ELF-1 (cell line): ENCODE measurements at regions not wholly inside any gene's neighbourhood (a gene's known extent, or its start where the extent isn't known, plus 50 kb on each side); places are given as distances from the start of the nearest gene placed in this dataset.
"Not testable (repeated sequence)": the region's sequence is repeated elsewhere in the genome, so short reads cannot be mapped to it uniquely, and the experiment has no call there.

ENCODE experiments used
- DNase-seq: peaks from one replicate; pipeline ENCODE4 v3.0.0-alpha.2; 2016; ENCODE audit warnings: low read depth, low spot score

DNA sequence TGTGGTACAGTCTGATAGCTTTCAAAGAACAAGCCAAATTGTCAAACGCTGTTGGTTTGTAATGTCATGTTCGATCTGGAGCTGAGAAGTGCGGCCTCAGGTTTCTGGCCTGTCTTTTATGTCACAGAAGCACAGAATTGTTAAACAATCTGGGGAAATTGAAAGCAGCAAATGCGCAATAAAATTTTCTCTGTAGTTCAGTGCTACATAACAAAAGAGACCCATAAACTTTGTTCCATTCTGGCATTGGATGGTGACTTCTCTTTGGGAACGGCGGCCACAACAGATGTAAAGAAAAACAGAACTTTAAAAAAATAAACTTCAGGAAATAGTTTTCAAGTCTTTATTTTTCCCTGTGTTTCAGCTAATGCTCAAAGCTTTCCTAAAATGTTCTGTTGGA is 106.9 kb downstream of the PRL start:
- no peak for DNase-seq

DNA sequence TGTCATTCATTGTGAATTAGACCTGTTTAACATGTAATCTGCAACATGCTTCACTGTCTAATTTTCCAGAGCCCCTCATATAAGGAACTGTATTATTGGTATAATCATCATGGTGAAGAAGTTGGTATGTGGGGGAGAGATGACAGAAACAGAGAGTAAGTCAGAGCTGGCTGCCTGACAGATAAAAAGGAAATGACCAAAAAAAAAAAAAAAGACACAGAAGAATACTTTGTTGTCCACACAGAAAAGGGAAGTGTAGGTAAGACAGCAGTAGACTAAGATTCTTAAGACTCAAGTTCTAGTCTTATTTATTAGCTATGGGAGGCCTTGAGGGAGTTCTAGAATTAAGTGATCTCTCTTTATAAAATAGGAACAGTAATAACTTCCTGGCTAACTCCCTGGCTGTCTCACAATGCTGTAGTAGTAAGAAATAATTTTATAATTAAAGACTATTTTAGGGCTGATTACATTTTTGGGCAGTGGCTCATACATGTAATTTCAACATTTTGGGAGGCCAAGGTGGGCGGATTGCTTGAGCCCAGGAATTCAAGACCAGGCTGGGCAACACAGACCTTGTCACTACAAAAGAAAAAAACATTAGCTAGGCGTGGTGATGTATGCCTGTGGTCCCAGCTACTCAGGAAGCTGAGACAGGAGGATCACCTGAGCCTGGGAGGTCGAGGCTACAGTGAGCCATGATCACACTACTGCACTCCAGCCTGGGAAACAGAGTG is 102.5 kb downstream of the PRL start:
- DNase-seq = no peak

GRCh38 chr6:22199771-22200170 is 97.1 kb downstream of the PRL start:
- DNase-seq = no peak

GRCh38 chr6:22204153-22204552 is 92.7 kb downstream of the PRL start:
- no peak for DNase-seq

- no peak for DNase-seq
These were observed 91.6 kb downstream of the PRL start for GRCh38 chr6:22205266-22205665.

GRCh38 chr6:22206106-22206505 is 90.7 kb downstream of the PRL start:
- DNase-seq = no peak

GRCh38 chr6:22208026-22208425 is 88.8 kb downstream of the PRL start:
- DNase-seq = no peak

GRCh38 chr6:22214314-22214713 is 82.5 kb downstream of the PRL start:
- no peak for DNase-seq

DNA sequence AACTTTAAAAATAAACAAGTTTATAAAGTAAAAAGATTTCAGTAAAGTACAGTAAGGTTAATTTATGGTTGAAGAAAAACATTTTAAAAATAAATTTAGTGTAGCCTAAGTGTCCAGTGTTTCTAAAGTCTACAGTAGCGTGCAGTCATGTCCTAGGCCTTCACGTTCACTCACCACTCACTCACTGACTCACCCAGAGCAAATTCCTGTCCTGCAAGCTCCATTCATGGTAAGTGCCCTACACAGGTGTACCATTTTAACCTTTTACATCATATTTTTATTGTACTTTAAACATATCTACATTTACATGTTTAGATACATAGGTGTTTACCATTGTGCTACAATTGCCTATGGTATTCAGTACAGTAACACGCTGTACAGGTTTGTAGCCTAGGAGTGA is 81.4 kb downstream of the PRL start:
- DNase-seq = not testable (repeated sequence)

DNA sequence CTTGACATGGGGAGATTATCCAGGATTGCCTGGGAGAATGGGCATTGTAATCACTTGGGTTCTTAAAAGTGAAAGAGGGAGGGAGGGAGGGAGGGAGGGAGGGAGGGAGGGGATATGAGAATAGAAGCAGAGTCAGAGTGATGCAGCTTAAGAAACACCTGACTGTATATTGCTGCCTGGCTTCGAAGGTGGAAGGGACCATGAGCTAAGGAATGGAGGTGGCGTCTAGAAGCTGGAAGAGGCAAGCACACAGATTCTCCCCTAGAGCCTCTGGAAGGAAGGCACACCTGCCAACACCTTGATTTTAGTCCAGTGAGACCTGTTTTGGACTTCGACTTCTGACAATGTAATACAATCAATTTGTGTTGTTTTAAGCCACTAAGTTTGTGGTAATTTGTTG is 78.4 kb downstream of the PRL start:
- no peak for DNase-seq

DNA sequence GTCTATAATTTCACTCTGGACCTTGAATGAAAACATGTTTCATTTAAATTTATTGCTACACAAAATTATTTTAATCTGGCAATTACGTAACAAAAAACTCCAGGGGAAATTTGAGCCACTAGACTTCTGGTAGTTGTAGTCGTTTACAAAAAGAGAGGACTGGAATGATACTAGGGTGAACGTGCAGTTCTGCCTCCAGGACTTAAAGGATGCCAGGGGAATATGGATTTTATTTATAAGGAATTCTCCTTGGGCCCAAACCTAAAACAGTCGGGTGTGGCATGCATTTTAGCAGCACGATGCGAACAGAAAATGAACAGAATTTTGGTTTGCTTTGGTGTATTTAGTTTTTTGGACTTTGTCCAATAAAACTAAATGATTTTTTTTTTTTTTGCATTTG is 76.9 kb downstream of the PRL start:
- DNase-seq = no peak

DNA sequence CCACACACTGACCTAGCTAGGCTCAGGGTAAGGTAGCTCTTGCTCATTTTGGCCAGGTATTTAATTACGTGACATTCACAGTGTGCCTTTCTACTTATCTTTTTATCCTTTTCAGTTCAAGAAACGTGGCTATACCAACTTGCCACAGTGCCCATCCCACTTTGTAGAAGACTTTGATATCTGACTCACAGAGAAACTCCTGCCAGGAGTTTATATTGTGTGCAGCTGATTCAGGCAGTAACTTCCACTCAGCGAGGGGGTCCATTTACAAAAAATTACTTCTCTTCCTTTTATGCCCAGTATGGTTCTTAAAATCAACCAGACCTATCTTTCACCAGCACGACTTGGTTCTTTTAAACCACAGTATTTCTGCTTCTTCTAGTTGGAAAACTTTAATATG is 75.6 kb downstream of the PRL start:
- no peak for DNase-seq

GRCh38 chr6:22221630-22222029 is 75.2 kb downstream of the PRL start:
- DNase-seq = peak; percentile 24

DNA sequence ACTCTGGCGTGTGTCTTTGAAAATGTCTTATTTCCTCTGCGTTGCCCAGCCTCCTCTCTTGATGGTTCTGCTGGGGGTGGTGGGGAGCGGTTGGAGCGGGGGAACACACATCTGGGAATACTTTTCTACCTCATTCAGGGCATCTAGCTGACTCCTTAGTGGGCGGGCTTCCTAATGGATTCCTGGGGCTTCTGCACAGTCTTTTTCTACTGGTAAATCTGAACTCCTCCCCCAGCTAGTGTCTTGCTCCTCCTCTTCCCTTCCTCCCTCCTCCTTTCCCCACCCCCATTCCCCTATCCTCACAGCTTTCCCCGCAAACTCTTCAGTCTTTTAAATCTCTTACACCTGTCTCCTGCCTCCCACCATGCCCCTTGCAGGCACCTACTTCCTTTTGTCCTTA is 74.4 kb downstream of the PRL start:
- DNase-seq = peak; percentile 25

- DNase-seq = no peak
These were observed 68.8 kb downstream of the PRL start for GRCh38 chr6:22227824-22228610.

- DNase-seq = no peak
These were observed 65.8 kb downstream of the PRL start for GRCh38 chr6:22231050-22231449.

DNA sequence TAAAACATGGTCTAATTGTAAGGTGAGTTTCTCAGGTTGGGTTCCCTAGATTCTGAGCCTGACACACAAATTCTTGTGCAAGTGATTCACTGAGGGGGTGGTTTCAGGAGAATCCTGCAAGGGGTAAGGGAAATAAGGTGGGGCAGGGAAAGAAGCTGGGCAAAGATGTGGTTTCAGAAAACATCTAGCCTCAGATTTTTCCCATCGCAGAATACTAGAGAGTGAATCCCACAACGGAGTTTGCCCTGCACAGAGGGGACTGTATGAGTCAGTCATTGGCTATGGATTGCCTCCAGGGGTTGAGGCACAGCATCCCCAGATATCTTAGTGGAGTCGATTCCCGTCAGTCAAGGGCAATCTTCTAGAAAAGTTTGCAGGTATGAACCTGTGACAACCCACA is 65.2 kb downstream of the PRL start:
- no peak for DNase-seq

DNA sequence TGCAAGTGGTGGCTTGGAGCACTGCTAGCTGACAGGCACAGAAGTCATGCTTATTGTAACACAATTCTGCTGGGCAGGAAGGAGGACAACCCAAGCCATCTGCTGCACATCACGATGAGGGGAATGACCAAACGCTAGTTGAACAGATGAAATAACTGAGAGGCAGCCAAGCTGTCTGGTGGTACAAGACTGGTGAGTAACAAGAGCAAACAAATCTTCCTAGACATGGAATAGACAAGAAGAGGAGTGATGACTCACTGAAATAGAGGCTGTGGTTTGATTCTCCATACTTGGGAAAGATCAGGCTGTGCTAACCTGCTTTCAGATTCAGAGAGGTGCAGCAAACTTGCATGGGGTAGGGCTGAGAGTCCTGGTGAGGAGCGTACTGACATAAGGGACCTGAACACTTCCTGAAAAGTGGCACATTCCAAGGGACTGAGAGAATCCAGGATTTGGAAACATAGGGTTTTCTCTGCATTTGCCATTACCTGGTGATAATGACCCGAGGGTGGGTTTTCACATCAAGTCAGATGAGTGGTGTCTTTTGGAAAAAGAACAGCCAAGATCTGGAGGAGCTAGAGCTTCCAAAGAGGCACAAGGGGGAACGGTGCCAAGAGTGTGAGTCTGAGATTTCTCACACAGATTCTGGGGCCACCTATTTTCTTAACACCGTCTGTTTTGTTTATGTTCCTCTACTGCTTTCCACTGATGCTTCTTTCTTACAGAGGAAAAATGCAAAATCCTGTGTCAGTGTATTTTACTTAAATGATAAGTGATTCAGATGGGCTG is 60.0 kb downstream of the PRL start:
- DNase-seq = no peak
